Coronary artery (tissue), 2 donors: ENCODE measurements at regions not wholly inside any gene's neighbourhood (a gene's known extent, or its start where the extent isn't known, plus 50 kb on each side); places are given as distances from the start of the nearest gene placed in this dataset.

Source experiments
- DNase-seq: peaks from one replicate; pipeline ENCODE4 v3.0.0-alpha.2; 2017; ENCODE audit warnings: low spot score
- H3K27ac ChIP-seq, 2 donors: fragments of 200-600 bp; sonication (generic); one replicate each; pipeline ENCODE4 v1.5.1; 2016 to 2019
- H3K4me3 ChIP-seq: fragments of 200-600 bp; sonication (generic); 2 replicates; pipeline ENCODE4 v1.5.1; 2016; ENCODE audit warnings: mild to moderate bottlenecking, moderate library complexity
- TF ChIP-seq, protein P1 (sequence below): fragments of 200-600 bp; sonication (generic); IDR thresholded peaks from one replicate; pipeline ENCODE4 v1.5.1; 2019; ENCODE audit warnings: antibody characterized with exemption

DNA sequence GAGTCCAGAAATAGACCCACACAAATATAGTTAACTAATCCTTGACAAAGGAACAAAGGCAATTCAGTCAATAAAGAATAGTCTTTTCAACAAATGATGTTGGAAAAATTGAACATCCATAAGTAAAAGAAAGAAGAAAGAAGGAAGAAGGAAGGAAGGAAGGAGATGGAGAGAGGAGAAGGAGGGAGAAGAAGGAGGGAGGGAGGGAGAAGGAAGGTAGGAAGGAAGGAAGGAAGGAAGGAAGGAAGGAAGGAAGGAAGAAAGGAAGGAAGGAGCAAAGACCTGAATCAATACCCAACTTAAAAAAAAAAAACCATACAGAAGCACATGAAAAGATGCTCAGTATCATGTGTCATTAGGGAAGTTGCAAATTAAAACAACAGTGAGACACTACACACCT is 148.3 kb downstream of the ATL2 start:
- DNase-seq: no peak
- Histone ChIP-seq H3K4me3 (no peak overlapping the region), H3K27ac (no peak overlapping the region)
- TF ChIP-seq, protein P1, sequence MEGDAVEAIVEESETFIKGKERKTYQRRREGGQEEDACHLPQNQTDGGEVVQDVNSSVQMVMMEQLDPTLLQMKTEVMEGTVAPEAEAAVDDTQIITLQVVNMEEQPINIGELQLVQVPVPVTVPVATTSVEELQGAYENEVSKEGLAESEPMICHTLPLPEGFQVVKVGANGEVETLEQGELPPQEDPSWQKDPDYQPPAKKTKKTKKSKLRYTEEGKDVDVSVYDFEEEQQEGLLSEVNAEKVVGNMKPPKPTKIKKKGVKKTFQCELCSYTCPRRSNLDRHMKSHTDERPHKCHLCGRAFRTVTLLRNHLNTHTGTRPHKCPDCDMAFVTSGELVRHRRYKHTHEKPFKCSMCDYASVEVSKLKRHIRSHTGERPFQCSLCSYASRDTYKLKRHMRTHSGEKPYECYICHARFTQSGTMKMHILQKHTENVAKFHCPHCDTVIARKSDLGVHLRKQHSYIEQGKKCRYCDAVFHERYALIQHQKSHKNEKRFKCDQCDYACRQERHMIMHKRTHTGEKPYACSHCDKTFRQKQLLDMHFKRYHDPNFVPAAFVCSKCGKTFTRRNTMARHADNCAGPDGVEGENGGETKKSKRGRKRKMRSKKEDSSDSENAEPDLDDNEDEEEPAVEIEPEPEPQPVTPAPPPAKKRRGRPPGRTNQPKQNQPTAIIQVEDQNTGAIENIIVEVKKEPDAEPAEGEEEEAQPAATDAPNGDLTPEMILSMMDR: no peak

GRCh38 chr2:38224821-38225437 is 149.0 kb upstream of the CYP1B1 start:
- TF ChIP-seq, protein P1: no peak

DNA sequence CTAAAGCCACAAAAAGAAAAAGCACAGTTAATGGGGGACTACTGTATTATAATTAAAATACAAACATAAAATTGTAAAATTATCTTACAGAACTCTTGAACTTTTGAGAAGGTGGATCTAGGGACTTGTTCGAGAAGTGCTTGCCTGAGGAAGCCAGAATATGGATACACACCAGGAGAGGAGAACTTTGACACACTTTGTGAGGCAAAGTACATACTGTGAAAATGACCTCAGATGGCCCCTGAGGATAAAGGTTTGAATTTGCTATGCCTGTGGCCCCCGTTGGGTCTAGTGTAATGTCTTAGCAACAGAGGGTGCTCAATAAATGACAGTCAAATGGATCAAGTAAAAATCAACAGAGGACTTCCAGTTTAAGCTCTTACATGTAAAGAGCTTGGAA is 148.2 kb upstream of the CYP1B1 start:
- no peak for DNase-seq
- TF ChIP-seq, protein P1: no peak
- Histone ChIP-seq H3K4me3 (no peak overlapping the region), H3K27ac (no peak overlapping the region)

More at GRCh38 chr2:38224821-38225437, 149.0 kb upstream of the CYP1B1 start:
- no peak for DNase-seq
- Histone ChIP-seq H3K27ac (no peak overlapping the region), H3K4me3 (no peak overlapping the region)

DNA sequence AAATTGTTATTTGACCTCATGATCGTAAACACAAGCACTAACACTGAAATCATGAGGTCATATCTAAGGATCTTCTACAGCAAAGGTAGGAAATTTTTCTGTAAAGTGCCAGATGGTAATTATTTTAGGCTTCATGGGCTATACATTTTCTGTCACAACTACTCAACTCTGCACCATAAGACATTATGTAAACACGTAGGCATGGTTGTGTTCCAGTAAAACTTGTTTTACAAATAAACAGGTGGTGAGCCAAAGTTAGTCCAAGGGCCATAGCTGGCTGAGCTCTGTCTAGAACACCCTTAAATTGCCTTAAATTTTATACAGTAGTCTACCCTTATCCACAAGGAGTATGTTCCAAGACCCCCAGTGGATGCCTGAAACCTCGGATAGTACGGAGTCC is 147.3 kb upstream of the CYP1B1 start:
- TF ChIP-seq, protein P1: no peak
- DNase-seq: no peak
- H3K4me3 ChIP-seq: no peak overlapping the region
- H3K27ac ChIP-seq: no peak overlapping the region

- H3K4me3 ChIP-seq: no peak overlapping the region
- DNase-seq: no peak
- TF ChIP-seq, protein P1: no peak
- H3K27ac ChIP-seq: no peak overlapping the region
Measured at GRCh38 chr2:38220164-38220563, 144.2 kb upstream of the CYP1B1 start.

- Histone ChIP-seq H3K27ac (no peak overlapping the region), H3K4me3 (no peak overlapping the region)
- DNase-seq: no peak
- TF ChIP-seq, protein P1: no peak
Measured at GRCh38 chr2:38218995-38219394, 143.0 kb upstream of the CYP1B1 start.

DNA sequence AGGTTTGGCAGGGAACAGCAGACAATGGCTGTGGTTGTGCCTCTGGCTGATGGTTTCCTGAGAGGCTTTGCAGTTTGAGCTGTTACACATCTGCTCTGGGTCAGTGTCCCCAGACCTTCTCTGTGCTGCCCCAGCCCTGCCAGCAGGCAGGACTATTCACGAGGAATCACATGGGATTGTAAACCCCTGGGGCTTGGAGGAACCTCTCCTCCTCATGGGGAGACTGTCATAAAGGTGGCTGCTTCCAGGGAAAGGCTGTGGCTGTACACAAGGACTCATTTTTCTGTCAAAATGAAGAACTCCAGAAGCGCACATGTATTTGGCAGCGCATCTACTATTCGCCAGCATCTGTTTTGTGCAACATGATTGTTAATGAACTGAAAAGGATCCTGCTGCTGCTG is 142.6 kb upstream of the CYP1B1 start:
- H3K4me3 ChIP-seq: no peak overlapping the region
- no peak overlapping the region for H3K27ac ChIP-seq
- no peak for DNase-seq
- TF ChIP-seq, protein P1: no peak
